ENCODE measurements at regions not wholly inside any gene's neighbourhood (a gene's known extent, or its start where the extent isn't known, plus 50 kb on each side); places are given as distances from the start of the nearest gene placed in this dataset.

GRCh38 chr6:77322604-77323003, 140.7 kb downstream of the HTR1B start:
- TF ChIP-seq POLR2A (IDR thresholded peaks at IDR 0.05; ENCODE audit: low read depth, low read length) (no peak), POLR2AphosphoS5 (IDR thresholded peaks at IDR 0.05; ENCODE audit: low read depth, low read length) (no peak), TAF1 (IDR thresholded peaks at IDR 0.05; ENCODE audit: borderline replicate concordance, low read depth, low read length) (no peak)
